ENCODE measurements at regions not wholly inside any gene's neighbourhood (a gene's known extent, or its start where the extent isn't known, plus 50 kb on each side); places are given as distances from the start of the nearest gene placed in this dataset.

- Histone ChIP-seq H3K36me3 (replicated peaks in 1 of 2; ENCODE audit: control insufficient read depth in 1 of 2, insufficient read depth in 2 of 2, low read length in 2 of 2) (no peaks in the 10 kb centered on the region), H3K4me3 (replicated peaks in 1 of 3; ENCODE audit: insufficient read depth in 1 of 3, low read depth in 2 of 3, low read length in 3 of 3) (no peak overlapping the region), H3K27me3 (ENCODE audit: control insufficient read depth in 1 of 2, insufficient read depth in 2 of 2, low read length in 2 of 2) (no peaks in the 10 kb centered on the region), H3K79me2 (ENCODE audit: insufficient read depth, low read length) (no peaks in the 10 kb centered on the region), H3K9me3 (ENCODE audit: low read length) (no peaks in the 10 kb centered on the region; the same call in 1 of the 2 replicates), H3K4me2 (ENCODE audit: low read depth, low read length) (no peak overlapping the region), H2AFZ (ENCODE audit: low read length) (no peak overlapping the region), H3K27ac (ENCODE audit: extremely low read length, insufficient read depth, low read length) (no peak overlapping the region), H4K20me1 (ENCODE audit: insufficient read depth, low read length) (no peaks in the 10 kb centered on the region), H3K9ac (ENCODE audit: insufficient read depth, low read depth, low read length) (no peak overlapping the region), H3K4me1 (ENCODE audit: insufficient read depth, low read length) (no peaks in the 10 kb centered on the region)
- DNase-seq (ENCODE audit: low spot score): no peak
- ChIA-PET CTCF (ENCODE audit: low intra/inter-chr PET ratio, low total read pairs) (no interaction called here), POLR2A (no interaction called here)
- FAIRE-seq: no peak
- ATAC-seq: no peak
- intact Hi-C loops (cut with micrococcal nuclease; ENCODE audit: unreplicated experiment) (no loop called here), in situ Hi-C loops (cut with HindIII; ENCODE audit: extremely low pct_ligation_motif_present, low pct_unique_long_range_greater_than_20kb) (no loop called here)
- no TSS peak for BruUV-seq (replicated peaks)
- WGBS (ENCODE audit: low lambda C conversion rate): no CpG with 5 or more reads among the region's 1 CpG
- TF ChIP-seq ZNF570 (CRISPR knock-in tag; IDR thresholded peaks at IDR 0.05; ENCODE audit: borderline replicate concordance) (no peak), ZBTB7A (CRISPR knock-in tag; IDR thresholded peaks at IDR 0.05) (no peak), SMYD3 (CRISPR knock-in tag; IDR thresholded peaks at IDR 0.05) (no peak), RBM39 (IDR thresholded peaks at IDR 0.05; ENCODE audit: low read depth, low read length, poor library complexity, severe bottlenecking) (no peak), ZZZ3 (CRISPR knock-in tag; IDR thresholded peaks at IDR 0.05; ENCODE audit: borderline replicate concordance) (no peak), NFKBIZ (CRISPR knock-in tag; IDR thresholded peaks at IDR 0.05) (no peak), ZSCAN12 (CRISPR knock-in tag; IDR thresholded peaks at IDR 0.05) (no peak), RORA (CRISPR knock-in tag; IDR thresholded peaks at IDR 0.05) (no peak), CHD4 (IDR thresholded peaks at IDR 0.05; ENCODE audit: borderline replicate concordance, low read length) (no peak)
- TF ChIP-seq, protein P1, sequence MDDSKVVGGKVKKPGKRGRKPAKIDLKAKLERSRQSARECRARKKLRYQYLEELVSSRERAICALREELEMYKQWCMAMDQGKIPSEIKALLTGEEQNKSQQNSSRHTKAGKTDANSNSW (CRISPR knock-in tag; IDR thresholded peaks at IDR 0.05; ENCODE audit: borderline replicate concordance): no peak
- TF ChIP-seq, protein P2, sequence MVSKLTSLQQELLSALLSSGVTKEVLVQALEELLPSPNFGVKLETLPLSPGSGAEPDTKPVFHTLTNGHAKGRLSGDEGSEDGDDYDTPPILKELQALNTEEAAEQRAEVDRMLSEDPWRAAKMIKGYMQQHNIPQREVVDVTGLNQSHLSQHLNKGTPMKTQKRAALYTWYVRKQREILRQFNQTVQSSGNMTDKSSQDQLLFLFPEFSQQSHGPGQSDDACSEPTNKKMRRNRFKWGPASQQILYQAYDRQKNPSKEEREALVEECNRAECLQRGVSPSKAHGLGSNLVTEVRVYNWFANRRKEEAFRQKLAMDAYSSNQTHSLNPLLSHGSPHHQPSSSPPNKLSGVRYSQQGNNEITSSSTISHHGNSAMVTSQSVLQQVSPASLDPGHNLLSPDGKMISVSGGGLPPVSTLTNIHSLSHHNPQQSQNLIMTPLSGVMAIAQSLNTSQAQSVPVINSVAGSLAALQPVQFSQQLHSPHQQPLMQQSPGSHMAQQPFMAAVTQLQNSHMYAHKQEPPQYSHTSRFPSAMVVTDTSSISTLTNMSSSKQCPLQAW (CRISPR knock-in tag; IDR thresholded peaks at IDR 0.05): no peak
- TF ChIP-seq, protein P3, sequence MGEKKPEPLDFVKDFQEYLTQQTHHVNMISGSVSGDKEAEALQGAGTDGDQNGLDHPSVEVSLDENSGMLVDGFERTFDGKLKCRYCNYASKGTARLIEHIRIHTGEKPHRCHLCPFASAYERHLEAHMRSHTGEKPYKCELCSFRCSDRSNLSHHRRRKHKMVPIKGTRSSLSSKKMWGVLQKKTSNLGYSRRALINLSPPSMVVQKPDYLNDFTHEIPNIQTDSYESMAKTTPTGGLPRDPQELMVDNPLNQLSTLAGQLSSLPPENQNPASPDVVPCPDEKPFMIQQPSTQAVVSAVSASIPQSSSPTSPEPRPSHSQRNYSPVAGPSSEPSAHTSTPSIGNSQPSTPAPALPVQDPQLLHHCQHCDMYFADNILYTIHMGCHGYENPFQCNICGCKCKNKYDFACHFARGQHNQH (CRISPR knock-in tag; IDR thresholded peaks at IDR 0.05): no peak
Measured at GRCh38 chr13:47310401-47310800, 413.5 kb upstream of the HTR2A start.

All from HepG2 (cell line).